HCT116 (cell line): ENCODE measurements at regions not wholly inside any gene's neighbourhood (a gene's known extent, or its start where the extent isn't known, plus 50 kb on each side); places are given as distances from the start of the nearest gene placed in this dataset.

Experiments used
- ATAC-seq: fragments of 200-7000 bp; cut with Tn5 transposase; 2 replicates; pipeline ENCODE4 v1.9.1; 2020; ENCODE audit warnings: mild to moderate bottlenecking, moderate library complexity
- BruUV-seq: library from RNA; stranded (reverse); fragments of 400-500 nt; replicated peaks from 2 replicates; lab custom pipeline; 2021; lab: Mats Ljungman, UMichigan
- CTCF ChIA-PET: fragments of 300-600 bp; sonication (Branson Sonifier 250); formaldehyde crosslinking; loops from one replicate; lab custom pipeline; 2021; ENCODE audit warnings: antibody characterized with exemption; lab: Charles Lee
- POLR2A ChIA-PET: fragments of 300-600, 350-600 bp; sonication (Branson Sonifier 250); formaldehyde crosslinking; loops from one replicate; lab custom pipeline; 2021; ENCODE audit warnings: antibody characterized with exemption; lab: Charles Lee
- RAD21 ChIA-PET, 2 experiments: fragments of 300-600 bp; sonication (Branson Sonifier 250); formaldehyde crosslinking; loops; one replicate each; lab custom pipeline; 2023; ENCODE audit warnings: low total read pairs in 2 of 2; ENCODE audit not compliant: uncharacterized antibody in 2 of 2, unreplicated experiment in 2 of 2, low non-redundant PET in 1 of 2; lab: Charles Lee
- DNase-seq: peaks from one replicate; pipeline ENCODE4 v3.0.0-alpha.2; 2010; ENCODE audit warnings: low read depth, low spot score
- H2AFZ ChIP-seq: fragments of 200-600 bp; shearing (Covaris generic), sonication (generic); 2 replicates; pipeline ENCODE4 v1.6.1; 2017; ENCODE audit warnings: low read depth, mixed run types, mixed read lengths, antibody characterized with exemption, low read length; ENCODE audit not compliant: poor library complexity, severe bottlenecking
- H3K27ac ChIP-seq: 2 replicates; pipeline ENCODE4 v1.5.1; 2012; ENCODE audit warnings: low read depth, low read length
- H3K27me3 ChIP-seq: fragments of 200-600 bp; sonication (generic); 2 replicates; pipeline ENCODE4 v1.6.1; 2016; ENCODE audit warnings: mixed run types, low read length, mixed read lengths; ENCODE audit not compliant: insufficient read depth
- H3K36me3 ChIP-seq, 2 experiments: fragments of 200-500 bp in 1 of 2; fragments of 200-600 bp in 1 of 2; sonication (Bioruptor generic) in 1 of 2; sonication (generic) in 1 of 2; 2 replicates each; pipeline versions ENCODE4 v1.5.1 to v1.6.1; 2014 to 2016; ENCODE audit warnings: low read length in 2 of 2, inconsistent platforms in 1 of 2, mixed read lengths in 1 of 2, mixed run types in 1 of 2; ENCODE audit not compliant: insufficient read depth in 2 of 2, control insufficient read depth in 1 of 2
- H3K4me1 ChIP-seq, 2 experiments: fragments of 200-600 bp in 1 of 2; sonication (generic) in 1 of 2; 2 replicates each; pipeline versions ENCODE4 v1.5.1 to v1.6.1; 2012 to 2017; ENCODE audit warnings: low read length in 2 of 2, inconsistent platforms in 1 of 2, mild to moderate bottlenecking in 1 of 2, mixed read lengths in 1 of 2, mixed run types in 1 of 2, moderate library complexity in 1 of 2; ENCODE audit not compliant: insufficient read depth in 2 of 2, control insufficient read depth in 1 of 2
- H3K4me2 ChIP-seq: fragments of 200-600 bp; sonication (generic); 2 replicates; pipeline ENCODE4 v1.6.1; 2017; ENCODE audit warnings: mixed run types, low read length, mixed read lengths
- H3K4me3 ChIP-seq, 2 experiments: fragments of 200-600 bp in 1 of 2; sonication (generic) in 1 of 2; replicated peaks in 1 of 2; 2 replicates each; pipeline ENCODE4 v1.5.1; 2011 to 2016; ENCODE audit warnings: low read length in 2 of 2, control low read depth in 1 of 2, low read depth in 1 of 2, mild to moderate bottlenecking in 1 of 2, mixed read lengths in 1 of 2, mixed run types in 1 of 2
- H3K79me2 ChIP-seq: fragments of 200-600 bp; sonication (generic); 2 replicates; pipeline ENCODE4 v1.6.1; 2017; ENCODE audit warnings: mild to moderate bottlenecking, mixed run types, low read length, moderate library complexity, mixed read lengths; ENCODE audit not compliant: insufficient read depth
- H3K9ac ChIP-seq: fragments of 200-600 bp; sonication (generic); 2 replicates; pipeline ENCODE4 v1.6.1; 2016; ENCODE audit warnings: low read length, mixed read lengths
- H3K9me2 ChIP-seq: fragments of 200-600 bp; sonication (generic), shearing (Covaris generic); 2 replicates; pipeline ENCODE4 v1.6.1; 2017; ENCODE audit warnings: mixed run types, mild to moderate bottlenecking, moderate library complexity; ENCODE audit not compliant: insufficient read depth
- H3K9me3 ChIP-seq, 2 experiments: fragments of 200-500 bp in 1 of 2; fragments of 200-600 bp in 1 of 2; sonication (Bioruptor generic) in 1 of 2; sonication (generic) in 1 of 2; 2 replicates each; pipeline ENCODE4 v1.6.1; 2014 to 2017; ENCODE audit warnings: low read length in 2 of 2, mixed read lengths in 2 of 2, inconsistent platforms in 1 of 2, low read depth in 1 of 2, mild to moderate bottlenecking in 1 of 2, mixed run types in 1 of 2, moderate library complexity in 1 of 2; ENCODE audit not compliant: control insufficient read depth in 1 of 2, insufficient read depth in 1 of 2
- H4K20me1 ChIP-seq: fragments of 200-600 bp; sonication (generic), shearing (Covaris generic); 2 replicates; pipeline ENCODE4 v1.6.1; 2017; ENCODE audit warnings: mixed run types, mild to moderate bottlenecking, moderate library complexity; ENCODE audit not compliant: insufficient read depth
- CBX3 ChIP-seq: IDR thresholded peaks from 2 replicates; pipeline ENCODE4 v1.6.1; 2012; ENCODE audit warnings: low read depth
- CEBPB ChIP-seq: IDR thresholded peaks from 2 replicates; pipeline ENCODE4 v1.6.1; 2012; ENCODE audit warnings: low read depth
- ELF1 ChIP-seq: IDR thresholded peaks from 2 replicates; pipeline ENCODE4 v1.6.1; 2012; ENCODE audit warnings: low read depth, borderline replicate concordance
- EZH2 ChIP-seq: fragments of 200-600 bp; sonication (generic); IDR thresholded peaks from 2 replicates; pipeline ENCODE4 v1.6.1; 2017; ENCODE audit warnings: antibody characterized with exemption, mixed run types
- EZH2phosphoT487 ChIP-seq: fragments of 200-600 bp; IDR thresholded peaks from 2 replicates; pipeline ENCODE4 v1.6.1; 2018; ENCODE audit warnings: antibody characterized with exemption, borderline replicate concordance
- FOSL1 ChIP-seq: IDR thresholded peaks from 2 replicates; pipeline ENCODE4 v1.6.1; 2012; ENCODE audit warnings: low read depth
- JUND ChIP-seq: IDR thresholded peaks from 2 replicates; pipeline ENCODE4 v1.6.1; 2012
- SIN3A ChIP-seq: IDR thresholded peaks from 2 replicates; pipeline ENCODE4 v1.6.1; 2012; ENCODE audit warnings: low read depth
- SP1 ChIP-seq: IDR thresholded peaks from 2 replicates; pipeline ENCODE4 v1.6.1; 2012; ENCODE audit warnings: low read depth
- TCF7L2 ChIP-seq: IDR thresholded peaks from 2 replicates; pipeline ENCODE4 v1.7.0; 2011; ENCODE audit warnings: borderline replicate concordance, inconsistent platforms; ENCODE audit not compliant: insufficient read depth, insufficient read length; ENCODE audit errors: extremely low read depth
- ZBTB33 ChIP-seq: IDR thresholded peaks from 2 replicates; pipeline ENCODE4 v1.6.1; 2011; ENCODE audit warnings: mild to moderate bottlenecking, low read length, moderate library complexity; ENCODE audit not compliant: insufficient replicate concordance; ENCODE audit errors: extremely low read depth
- ZFX ChIP-seq: fragments of 450-650 bp; IDR thresholded peaks from 2 replicates; pipeline ENCODE4 v1.6.1; 2017
- ZNF274 ChIP-seq: fragments of 200-500 bp; sonication (Bioruptor generic); IDR thresholded peaks from 2 replicates; pipeline ENCODE4 v1.6.1; 2014; ENCODE audit warnings: mild to moderate bottlenecking, low read depth, low read length, inconsistent platforms
- intact Hi-C: fragments of 100-400 bp; cut with micrococcal nuclease; formaldehyde crosslinking; loops from 2 replicates; pipeline ENCODE4 v1.10.0; 2022
- TF ChIP-seq, protein P1 (sequence below): IDR thresholded peaks from 2 replicates; pipeline ENCODE4 v1.6.1; 2012; ENCODE audit warnings: low read depth
- TF ChIP-seq, protein P2 (sequence below): IDR thresholded peaks from 2 replicates; pipeline ENCODE4 v1.6.1; 2012

DNA sequence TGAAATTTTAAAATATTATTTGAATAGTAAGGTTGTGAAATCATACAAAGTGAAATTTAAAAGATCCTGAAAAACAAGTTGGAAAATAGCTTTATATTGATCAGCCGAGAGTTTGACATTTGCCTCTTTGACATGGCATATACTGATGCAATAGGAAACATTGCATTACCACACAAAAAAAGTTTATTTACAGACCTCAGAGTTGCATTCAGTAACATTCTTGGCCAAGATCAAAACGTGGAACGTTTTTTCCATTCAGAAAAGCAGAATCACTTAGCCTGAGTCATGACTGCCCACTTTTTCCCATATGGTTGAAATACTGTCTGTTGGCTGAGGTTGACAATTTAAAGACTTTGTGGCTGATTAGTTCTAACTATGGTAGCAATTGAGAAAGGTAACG, 55.1 kb upstream of the BACH2 start:
- BruUV-seq, result no TSS peak
- no peak for ATAC-seq
- Histone ChIP-seq H3K4me1 (no peaks in the 10 kb centered on the region), H3K27me3 (no peaks in the 10 kb centered on the region), H3K9ac (no peak overlapping the region), H3K4me3 (no peak overlapping the region), H4K20me1 (no peaks in the 10 kb centered on the region), H3K79me2 (no peaks in the 10 kb centered on the region), H3K27ac (no peak overlapping the region), H3K9me3 (no peaks in the 10 kb centered on the region), H2AFZ (no peak overlapping the region), H3K36me3 (no peaks in the 10 kb centered on the region), H3K9me2 (no peaks in the 10 kb centered on the region), H3K4me2 (no peak overlapping the region)
- RAD21 ChIA-PET, result no interaction called here
- no peak for DNase-seq
- CTCF ChIA-PET, result no interaction called here
- POLR2A ChIA-PET, result no interaction called here
- TF ChIP-seq EZH2phosphoT487 (no peak), FOSL1 (no peak), SIN3A (no peak), ELF1 (no peak), ZFX (no peak), SP1 (no peak), CBX3 (no peak), ZBTB33 (no peak), TCF7L2 (no peak), JUND (no peak), EZH2 (no peak), ZNF274 (no peak), CEBPB (no peak)
- TF ChIP-seq, protein P1, sequence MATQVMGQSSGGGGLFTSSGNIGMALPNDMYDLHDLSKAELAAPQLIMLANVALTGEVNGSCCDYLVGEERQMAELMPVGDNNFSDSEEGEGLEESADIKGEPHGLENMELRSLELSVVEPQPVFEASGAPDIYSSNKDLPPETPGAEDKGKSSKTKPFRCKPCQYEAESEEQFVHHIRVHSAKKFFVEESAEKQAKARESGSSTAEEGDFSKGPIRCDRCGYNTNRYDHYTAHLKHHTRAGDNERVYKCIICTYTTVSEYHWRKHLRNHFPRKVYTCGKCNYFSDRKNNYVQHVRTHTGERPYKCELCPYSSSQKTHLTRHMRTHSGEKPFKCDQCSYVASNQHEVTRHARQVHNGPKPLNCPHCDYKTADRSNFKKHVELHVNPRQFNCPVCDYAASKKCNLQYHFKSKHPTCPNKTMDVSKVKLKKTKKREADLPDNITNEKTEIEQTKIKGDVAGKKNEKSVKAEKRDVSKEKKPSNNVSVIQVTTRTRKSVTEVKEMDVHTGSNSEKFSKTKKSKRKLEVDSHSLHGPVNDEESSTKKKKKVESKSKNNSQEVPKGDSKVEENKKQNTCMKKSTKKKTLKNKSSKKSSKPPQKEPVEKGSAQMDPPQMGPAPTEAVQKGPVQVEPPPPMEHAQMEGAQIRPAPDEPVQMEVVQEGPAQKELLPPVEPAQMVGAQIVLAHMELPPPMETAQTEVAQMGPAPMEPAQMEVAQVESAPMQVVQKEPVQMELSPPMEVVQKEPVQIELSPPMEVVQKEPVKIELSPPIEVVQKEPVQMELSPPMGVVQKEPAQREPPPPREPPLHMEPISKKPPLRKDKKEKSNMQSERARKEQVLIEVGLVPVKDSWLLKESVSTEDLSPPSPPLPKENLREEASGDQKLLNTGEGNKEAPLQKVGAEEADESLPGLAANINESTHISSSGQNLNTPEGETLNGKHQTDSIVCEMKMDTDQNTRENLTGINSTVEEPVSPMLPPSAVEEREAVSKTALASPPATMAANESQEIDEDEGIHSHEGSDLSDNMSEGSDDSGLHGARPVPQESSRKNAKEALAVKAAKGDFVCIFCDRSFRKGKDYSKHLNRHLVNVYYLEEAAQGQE, result no peak
- TF ChIP-seq, protein P2, sequence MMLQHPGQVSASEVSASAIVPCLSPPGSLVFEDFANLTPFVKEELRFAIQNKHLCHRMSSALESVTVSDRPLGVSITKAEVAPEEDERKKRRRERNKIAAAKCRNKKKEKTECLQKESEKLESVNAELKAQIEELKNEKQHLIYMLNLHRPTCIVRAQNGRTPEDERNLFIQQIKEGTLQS, result no peak
- TF ChIP-seq, all 23 proteins: peak for 0
- intact Hi-C loops, result no loop called here
